Esophagus (tissue), 2 donors: ENCODE measurements at regions not wholly inside any gene's neighbourhood (a gene's known extent, or its start where the extent isn't known, plus 50 kb on each side); places are given as distances from the start of the nearest gene placed in this dataset.

Source experiments
- H3K27ac ChIP-seq, 2 donors: one replicate each; pipeline ENCODE4 v1.5.1; 2013; ENCODE audit warnings: low read depth in 2 of 2, mild to moderate bottlenecking in 2 of 2, inconsistent platforms in 1 of 2, low read length in 1 of 2, moderate library complexity in 1 of 2
- H3K27me3 ChIP-seq, 2 donors: one replicate each; pipeline ENCODE4 v1.6.1; 2013; ENCODE audit warnings: low read length in 2 of 2, control low read depth in 1 of 2, mild to moderate bottlenecking in 1 of 2; ENCODE audit not compliant: insufficient read depth in 2 of 2, control insufficient read depth in 1 of 2
- H3K36me3 ChIP-seq, 2 donors: one replicate each; pipeline ENCODE4 v1.6.1; 2013; ENCODE audit warnings: low read length in 1 of 2; ENCODE audit not compliant: control insufficient read depth in 2 of 2, insufficient read depth in 2 of 2
- H3K4me1 ChIP-seq, 2 donors: one replicate each; pipeline ENCODE4 v1.6.1; 2013; ENCODE audit warnings: low read length in 1 of 2; ENCODE audit not compliant: control insufficient read depth in 2 of 2, insufficient read depth in 2 of 2
- H3K4me3 ChIP-seq, 2 donors: one replicate each; pipeline ENCODE4 v1.5.1; 2013; ENCODE audit warnings: low read length in 2 of 2, mild to moderate bottlenecking in 2 of 2, low read depth in 1 of 2, moderate library complexity in 1 of 2
- H3K9me3 ChIP-seq, 2 donors: one replicate each; pipeline ENCODE4 v1.6.1; 2013; ENCODE audit warnings: mild to moderate bottlenecking in 2 of 2, low read depth in 1 of 2, low read length in 1 of 2, moderate library complexity in 1 of 2; ENCODE audit not compliant: control insufficient read depth in 2 of 2, insufficient read depth in 1 of 2
- WGBS, 2 donors: extraction: QIAGEN DNeasy Blood & Tissue Kit; methylation state at CpG; one replicate each; pipeline ENCODE4 v1.1.7; 2013; 5-methylcytosine and 5-hydroxymethylcytosine counted together
- donor health status: healthy with polysubstance abuse.
- donor health status: Bipolar disorder and iron deficiency.

GRCh38 chr5:108634617-108635288 is 112.9 kb upstream of the FER start:
- H3K36me3 ChIP-seq: no peaks in the 10 kb centered on the region

GRCh38 chr5:108634010-108634616 is 113.6 kb upstream of the FER start:
- H3K27me3 ChIP-seq: no peaks in the 10 kb centered on the region
- no peaks in the 10 kb centered on the region for H3K9me3 ChIP-seq
- no peaks in the 10 kb centered on the region for H3K4me1 ChIP-seq
- no peaks in the 10 kb centered on the region for H3K36me3 ChIP-seq
- no peak overlapping the region for H3K27ac ChIP-seq
- no peak overlapping the region for H3K4me3 ChIP-seq

More at GRCh38 chr5:108634617-108635288, 112.9 kb upstream of the FER start:
- H3K9me3 ChIP-seq: no peaks in the 10 kb centered on the region
- no peak overlapping the region for H3K27ac ChIP-seq
- H3K4me1 ChIP-seq: no peaks in the 10 kb centered on the region
- H3K4me3 ChIP-seq: no peak overlapping the region
- H3K27me3 ChIP-seq: no peaks in the 10 kb centered on the region
- 62 to 63% methylated on average over 1 of the region's 1 CpG for WGBS, 2 donors

- no peak overlapping the region for H3K4me3 ChIP-seq
- H3K4me1 ChIP-seq: no peaks in the 10 kb centered on the region
- H3K9me3 ChIP-seq: no peaks in the 10 kb centered on the region
- H3K36me3 ChIP-seq: no peaks in the 10 kb centered on the region
- H3K27ac ChIP-seq: no peak overlapping the region
- H3K27me3 ChIP-seq: no peaks in the 10 kb centered on the region
- 87 to 89% methylated on average over 2 of the region's 2 CpGs for WGBS, 2 donors
These were observed 117.7 kb upstream of the FER start for GRCh38 chr5:108629779-108630528.

- Histone ChIP-seq H3K36me3 (no peaks in the 10 kb centered on the region), H3K4me3 (no peak overlapping the region), H3K27me3 (no peaks in the 10 kb centered on the region), H3K4me1 (no peaks in the 10 kb centered on the region), H3K9me3 (no peaks in the 10 kb centered on the region), H3K27ac (no peak overlapping the region)
- 84 to 94% methylated on average over 2 of the region's 2 CpGs for WGBS, 2 donors
These were observed 122.0 kb upstream of the FER start for GRCh38 chr5:108625654-108626053.

- Histone ChIP-seq H3K27me3 (no peaks in the 10 kb centered on the region), H3K9me3 (no peaks in the 10 kb centered on the region), H3K36me3 (no peaks in the 10 kb centered on the region), H3K4me3 (no peak overlapping the region), H3K4me1 (no peaks in the 10 kb centered on the region), H3K27ac (no peak overlapping the region)
These were observed 123.9 kb upstream of the FER start for GRCh38 chr5:108623826-108624225.

- H3K27me3 ChIP-seq: no peaks in the 10 kb centered on the region
- WGBS, 2 donors: 56 to 58% methylated on average over 6 of the region's 6 CpGs
- no peak overlapping the region for H3K4me3 ChIP-seq
- H3K36me3 ChIP-seq: no peaks in the 10 kb centered on the region
- H3K9me3 ChIP-seq: no peaks in the 10 kb centered on the region
- no peaks in the 10 kb centered on the region for H3K4me1 ChIP-seq
- no peak overlapping the region for H3K27ac ChIP-seq
These were observed 127.2 kb upstream of the FER start for GRCh38 chr5:108620516-108620915.

- WGBS, 2 donors: 89 to 92% methylated on average over 10 of the region's 10 CpGs
- Histone ChIP-seq H3K4me1 (no peaks in the 10 kb centered on the region), H3K27me3 (no peaks in the 10 kb centered on the region), H3K36me3 (no peaks in the 10 kb centered on the region), H3K27ac (no peak overlapping the region), H3K9me3 (no peaks in the 10 kb centered on the region), H3K4me3 (no peak overlapping the region)
These were observed 127.9 kb upstream of the FER start for GRCh38 chr5:108619815-108620214.

GRCh38 chr5:108617467-108618435 is 129.9 kb upstream of the FER start:
- H3K4me1 ChIP-seq: no peaks in the 10 kb centered on the region
- no peaks in the 10 kb centered on the region for H3K27me3 ChIP-seq
- no peaks in the 10 kb centered on the region for H3K36me3 ChIP-seq
- H3K9me3 ChIP-seq: no peaks in the 10 kb centered on the region
- WGBS, 2 donors: 74 to 77% methylated on average over 8 of the region's 8 CpGs
- no peak overlapping the region for H3K4me3 ChIP-seq
- no peak overlapping the region for H3K27ac ChIP-seq

GRCh38 chr5:108615216-108615615 is 132.5 kb upstream of the FER start:
- H3K4me1 ChIP-seq: no peaks in the 10 kb centered on the region
- H3K27ac ChIP-seq: no peak overlapping the region
- no peak overlapping the region for H3K4me3 ChIP-seq
- no peaks in the 10 kb centered on the region for H3K9me3 ChIP-seq
- H3K36me3 ChIP-seq: no peaks in the 10 kb centered on the region
- 47 to 54% methylated on average over 2 of the region's 2 CpGs for WGBS, 2 donors
- no peaks in the 10 kb centered on the region for H3K27me3 ChIP-seq
